ENCODE measurements at regions not wholly inside any gene's neighbourhood (a gene's known extent, or its start where the extent isn't known, plus 50 kb on each side); places are given as distances from the start of the nearest gene placed in this dataset.

DNA sequence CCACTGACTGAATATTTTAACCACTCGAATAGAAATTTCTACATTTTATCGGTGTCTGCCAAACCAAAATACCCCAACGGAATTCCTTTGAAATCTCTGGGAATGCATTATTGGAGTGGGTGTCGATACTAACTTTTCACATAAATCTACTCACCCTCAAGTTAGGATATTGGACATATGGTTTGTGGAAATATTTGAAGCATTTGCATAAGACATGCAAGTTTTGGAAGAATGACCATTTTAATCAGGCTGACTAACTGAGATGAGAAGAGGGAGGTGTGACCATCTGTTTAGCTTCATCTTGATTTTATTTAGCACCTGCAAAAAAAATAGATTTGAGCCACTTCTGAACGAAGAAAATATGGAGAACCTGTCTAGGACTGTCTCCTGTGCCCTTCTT is 61.2 kb downstream of the KLF6 start:
- DNase-seq (ENCODE audit: low spot score): no peak

DNA sequence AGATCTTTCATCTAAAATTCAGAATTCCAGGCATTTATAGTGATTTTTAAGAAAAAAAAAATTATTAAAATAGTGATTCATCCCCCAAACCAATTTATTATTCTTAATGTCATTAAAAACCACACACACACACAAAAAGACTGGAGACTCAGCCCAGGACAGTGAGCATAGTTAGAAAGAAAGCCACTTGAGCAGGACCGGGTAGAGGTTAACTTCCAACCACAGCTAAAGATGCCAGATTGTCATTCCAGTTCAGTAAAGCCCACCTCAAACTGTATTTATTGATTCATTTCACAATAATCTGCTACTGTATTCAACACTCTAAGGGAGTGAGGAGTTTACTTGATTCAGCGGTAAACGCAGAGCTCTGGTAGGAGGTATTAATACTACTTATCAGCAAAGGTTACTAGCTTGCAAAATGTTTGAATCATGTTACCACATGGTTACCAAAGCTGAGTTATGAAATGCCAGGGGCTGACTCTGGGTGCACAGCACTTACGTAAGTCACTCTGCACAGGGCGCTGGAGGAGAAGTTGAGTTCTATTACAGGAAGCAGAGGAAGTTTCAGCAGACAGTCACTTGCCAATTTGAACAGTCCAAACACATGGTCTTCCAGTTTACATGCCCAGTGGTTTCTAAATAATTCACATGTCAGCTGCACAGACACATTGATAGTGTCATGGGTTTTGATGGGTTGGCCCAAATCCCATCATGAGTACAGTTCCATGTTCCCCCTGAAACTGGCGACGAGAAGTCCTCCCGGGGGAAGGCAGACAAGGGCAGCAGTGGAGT is 64.6 kb downstream of the KLF6 start:
- no peak for DNase-seq (ENCODE audit: low spot score)

DNA sequence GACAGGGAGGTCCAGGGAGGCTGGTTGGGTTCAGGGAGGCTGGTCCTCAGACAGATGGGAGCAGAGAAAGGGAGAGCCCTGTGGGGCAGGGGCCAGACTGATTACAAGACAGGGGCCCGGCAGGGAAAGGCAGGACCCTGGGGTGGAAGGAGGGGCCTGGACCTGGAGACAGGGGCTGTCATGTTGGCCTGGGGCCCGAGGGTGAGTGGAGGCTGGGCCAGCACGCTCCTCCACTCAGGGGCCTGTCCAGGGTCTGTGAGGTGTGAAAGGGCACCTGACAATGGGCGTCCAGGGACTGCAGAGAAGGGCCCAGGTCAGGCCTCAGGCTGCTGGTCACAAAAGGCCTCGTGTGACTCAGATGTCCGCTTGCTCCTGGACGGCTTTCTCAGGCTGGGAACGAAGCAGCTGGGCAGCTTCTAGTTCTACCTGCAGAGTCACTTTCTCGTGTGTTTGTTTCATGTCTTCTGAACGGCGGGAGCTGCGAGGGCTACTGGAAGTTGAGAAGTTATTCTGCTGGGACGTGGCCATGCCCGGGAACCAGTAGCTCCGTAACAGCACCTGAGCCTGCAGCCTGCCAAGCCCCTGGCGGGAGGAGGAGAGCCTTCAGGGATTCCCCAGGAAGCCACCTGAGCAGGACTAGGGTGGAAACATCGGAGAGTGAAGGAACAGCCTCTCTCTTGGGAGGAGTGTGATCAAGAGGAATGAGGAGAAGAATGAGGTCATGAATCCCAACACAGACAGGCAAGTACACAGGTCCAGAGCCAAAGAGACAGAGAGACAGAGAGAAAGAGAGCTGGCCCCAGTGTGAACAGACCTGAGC is 65.8 kb downstream of the KLF6 start:
- no peak for DNase-seq (ENCODE audit: low spot score)

DNA sequence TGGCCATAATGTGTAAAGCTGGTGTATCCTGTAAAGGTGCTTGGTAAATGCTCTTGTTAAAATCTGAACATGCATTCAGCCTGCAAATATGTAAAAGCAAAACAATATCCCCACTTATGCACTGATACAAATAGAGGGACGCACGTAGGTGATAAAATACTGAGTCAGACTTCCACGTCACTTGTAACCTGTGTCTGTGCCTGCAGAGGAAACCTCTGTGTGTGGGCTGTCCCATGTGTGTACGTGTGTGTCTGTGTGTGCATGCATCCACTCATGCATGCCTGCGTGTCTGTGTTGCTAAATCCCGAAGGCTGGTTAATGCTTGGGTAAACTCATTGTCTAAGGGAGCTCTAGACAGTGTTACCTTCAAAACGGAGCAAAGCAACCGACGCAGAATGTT is 68.9 kb downstream of the KLF6 start:
- no peak for DNase-seq (ENCODE audit: low spot score)

DNA sequence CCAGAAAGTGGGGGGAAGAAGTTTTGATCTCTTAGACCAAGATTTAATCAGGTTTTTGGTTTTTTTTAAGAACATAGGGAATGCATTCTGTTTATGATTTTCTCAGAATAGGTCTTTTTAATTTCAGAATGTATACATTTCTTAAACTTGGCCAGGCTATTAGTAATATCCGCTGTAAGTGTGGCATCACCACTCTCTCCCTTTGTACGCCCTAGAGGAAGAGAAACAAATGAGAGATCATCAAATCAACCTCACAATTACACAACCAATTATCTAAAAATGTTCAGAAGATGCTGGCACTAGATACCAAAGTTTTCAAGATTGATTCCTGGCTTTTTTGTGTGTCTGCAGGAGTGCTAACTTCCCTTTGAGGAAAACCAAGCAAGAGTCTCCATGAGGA is 70.0 kb downstream of the KLF6 start:
- DNase-seq (ENCODE audit: low spot score): no peak

DNA sequence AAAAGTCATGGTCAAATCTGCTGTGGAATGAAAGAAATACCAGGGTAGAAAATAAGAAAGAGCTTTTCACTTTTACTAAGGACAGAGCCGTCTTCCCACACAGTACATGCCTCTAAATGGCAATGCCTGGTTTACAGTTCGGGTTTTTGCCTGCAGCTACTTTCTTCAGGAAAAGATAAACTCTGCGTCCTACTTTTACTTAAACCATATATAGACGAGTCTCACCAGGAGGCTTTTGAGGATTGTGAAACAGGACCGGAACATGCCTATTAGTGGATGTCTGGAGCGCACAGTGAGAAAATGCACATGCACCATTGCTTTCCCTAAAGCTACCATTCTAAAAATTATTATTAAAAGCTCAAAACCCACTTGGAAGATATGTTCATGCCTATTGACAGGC is 70.5 kb downstream of the KLF6 start:
- no peak for DNase-seq (ENCODE audit: low spot score)

DNA sequence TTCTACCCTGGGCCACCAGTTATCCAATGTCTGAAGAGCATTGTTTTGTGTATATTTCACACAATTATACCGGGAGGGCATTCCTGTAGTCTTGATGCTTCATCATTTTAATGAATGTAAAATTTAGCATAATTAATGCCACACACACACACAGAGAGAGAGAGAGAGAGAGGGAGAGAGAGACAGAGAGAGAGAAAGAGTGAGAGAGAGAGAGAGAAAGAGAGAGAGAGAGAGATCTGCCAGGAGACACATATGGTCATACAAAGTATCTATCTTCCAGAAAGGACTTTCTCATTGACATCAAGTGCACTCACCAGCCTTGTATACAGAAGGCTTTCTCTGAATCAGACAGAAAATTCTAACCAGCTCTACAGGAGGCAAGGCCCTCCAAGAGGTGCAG is 72.3 kb downstream of the KLF6 start:
- DNase-seq (ENCODE audit: low spot score): no peak

DNA sequence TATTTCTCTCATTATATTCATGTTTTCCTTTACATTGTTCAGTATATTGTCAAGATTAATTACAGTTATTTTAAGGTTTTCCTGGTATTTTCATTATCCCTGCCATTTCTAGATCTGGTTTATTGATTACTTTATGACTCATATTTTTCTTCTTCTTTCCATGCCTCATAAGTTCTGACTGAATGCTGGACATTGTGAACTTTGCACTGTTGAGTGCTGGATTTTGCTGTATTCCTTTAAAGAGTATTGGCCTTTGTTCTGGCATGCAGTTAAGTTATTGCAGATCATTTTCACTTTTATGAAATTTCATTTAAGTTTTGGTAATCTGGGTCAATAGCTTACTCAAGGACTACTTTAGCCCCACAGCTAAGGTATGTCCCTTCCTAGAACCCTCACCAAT is 73.1 kb downstream of the KLF6 start:
- no peak for DNase-seq (ENCODE audit: low spot score)

DNA sequence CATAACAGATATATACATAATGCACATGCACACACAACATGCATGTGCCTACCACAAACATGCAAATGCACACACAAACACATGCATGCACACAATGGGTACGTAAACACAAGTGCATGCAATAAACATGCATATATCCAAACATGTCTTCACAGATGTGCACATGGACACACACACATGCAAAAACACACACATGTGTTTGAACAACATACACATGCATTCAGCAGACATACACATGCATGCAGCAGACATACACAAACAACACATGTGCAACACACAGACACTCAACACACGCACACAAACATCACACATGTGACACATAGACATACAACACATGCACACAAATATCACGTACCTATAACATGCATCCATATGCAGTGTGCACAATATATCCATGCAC is 74.2 kb downstream of the KLF6 start:
- DNase-seq (ENCODE audit: low spot score): no peak

DNA sequence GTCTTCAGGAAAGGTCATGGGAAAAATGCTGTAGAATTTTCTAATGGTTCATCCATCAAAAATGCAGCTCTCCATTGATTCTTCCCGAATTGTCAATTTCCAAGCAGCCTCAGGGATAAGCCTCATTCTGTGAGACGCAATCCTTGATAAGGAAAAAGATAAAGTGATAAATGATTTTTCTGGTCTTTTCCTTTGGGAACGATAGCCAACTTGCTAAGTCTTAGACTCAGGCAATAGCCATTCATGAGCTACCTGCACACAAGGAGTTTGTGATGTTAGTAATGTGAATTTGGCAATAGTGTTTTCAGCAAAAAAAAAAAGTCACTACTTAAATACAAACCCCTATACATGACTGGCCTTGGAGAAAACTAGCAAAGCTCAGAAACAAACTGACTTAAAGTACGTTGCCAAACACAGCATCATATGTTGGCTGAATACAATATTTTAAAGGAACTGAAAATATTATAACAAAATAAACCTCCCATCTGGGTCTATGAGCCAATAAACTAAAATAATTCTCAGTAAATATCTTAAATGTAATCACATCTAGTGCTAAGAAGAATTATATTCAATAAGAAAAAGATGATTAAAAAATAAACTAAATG is 75.5 kb downstream of the KLF6 start:
- DNase-seq (ENCODE audit: low spot score): no peak

DNA sequence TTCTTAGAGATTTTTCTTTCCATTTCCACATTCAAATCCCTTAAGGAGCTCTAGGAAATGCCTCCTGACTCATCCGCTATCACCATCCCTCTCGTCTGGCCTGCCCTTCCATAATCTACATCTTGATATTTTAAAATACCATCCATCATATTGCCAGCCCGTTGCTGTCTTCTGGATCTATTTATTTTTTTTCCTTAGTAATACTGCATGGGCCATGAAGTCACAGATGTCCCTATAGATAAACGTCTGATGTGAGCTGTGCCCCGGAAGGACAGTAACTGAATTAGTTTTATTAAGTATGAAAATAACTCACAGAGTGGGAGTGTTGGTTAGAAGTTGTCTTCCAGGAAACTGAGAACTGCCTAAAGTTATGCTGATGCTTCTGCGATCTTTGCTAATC is 76.2 kb downstream of the KLF6 start:
- no peak for DNase-seq (ENCODE audit: low spot score)

DNA sequence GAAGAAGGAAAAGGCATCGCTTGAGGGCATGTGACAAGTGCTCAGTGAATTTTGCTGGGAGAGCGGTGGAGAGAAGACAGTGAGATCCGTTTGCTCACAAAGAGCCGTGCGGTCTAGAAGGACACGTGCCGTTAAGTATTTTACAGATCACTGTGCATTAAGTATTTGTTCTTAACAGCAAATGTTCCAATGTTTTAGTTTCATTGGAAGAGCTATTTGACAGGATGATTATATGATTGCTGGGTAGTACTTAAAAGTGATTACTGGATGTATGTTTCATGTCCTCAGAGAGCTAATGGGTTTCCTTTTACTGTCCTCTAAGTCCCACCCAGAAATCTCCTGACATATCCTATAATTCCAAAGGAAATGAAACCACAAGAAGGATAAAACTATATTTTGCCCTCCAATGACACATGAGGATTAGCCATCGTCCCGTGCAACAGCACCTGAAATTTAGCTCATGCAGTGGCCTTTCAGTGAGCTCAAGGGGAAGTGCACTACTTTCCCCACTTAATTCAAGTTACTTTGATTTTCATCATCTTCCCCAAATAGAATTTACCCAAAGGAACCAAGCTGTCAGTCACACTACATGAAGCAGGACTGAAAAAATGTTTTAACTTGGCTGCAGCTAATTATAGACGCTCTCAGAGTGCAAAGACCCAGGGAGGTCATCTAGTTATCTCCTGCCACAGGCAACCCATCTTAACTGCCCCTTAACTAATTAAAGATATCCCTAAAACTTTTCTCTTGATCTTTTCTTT is 80.3 kb downstream of the KLF6 start:
- DNase-seq (ENCODE audit: low spot score): no peak

DNA sequence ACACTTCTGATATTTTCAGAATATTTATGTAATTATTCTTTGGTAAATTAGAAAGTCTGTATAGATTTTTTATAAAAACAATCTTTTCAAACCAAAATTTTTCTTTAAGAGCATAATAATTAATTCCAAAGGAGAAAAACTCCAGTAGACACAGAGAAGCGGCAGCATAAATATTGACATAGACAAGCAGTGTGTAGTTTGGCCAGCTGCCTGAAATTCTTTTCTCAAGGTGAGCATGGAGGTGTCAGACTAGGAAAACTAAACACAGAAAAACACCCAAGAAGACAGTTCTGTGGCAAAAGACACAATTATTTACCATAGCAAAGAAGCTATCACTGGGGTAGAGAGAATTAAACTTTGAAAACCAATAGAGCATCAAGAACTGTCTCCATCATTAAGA is 82.4 kb downstream of the KLF6 start:
- DNase-seq (ENCODE audit: low spot score): no peak

DNA sequence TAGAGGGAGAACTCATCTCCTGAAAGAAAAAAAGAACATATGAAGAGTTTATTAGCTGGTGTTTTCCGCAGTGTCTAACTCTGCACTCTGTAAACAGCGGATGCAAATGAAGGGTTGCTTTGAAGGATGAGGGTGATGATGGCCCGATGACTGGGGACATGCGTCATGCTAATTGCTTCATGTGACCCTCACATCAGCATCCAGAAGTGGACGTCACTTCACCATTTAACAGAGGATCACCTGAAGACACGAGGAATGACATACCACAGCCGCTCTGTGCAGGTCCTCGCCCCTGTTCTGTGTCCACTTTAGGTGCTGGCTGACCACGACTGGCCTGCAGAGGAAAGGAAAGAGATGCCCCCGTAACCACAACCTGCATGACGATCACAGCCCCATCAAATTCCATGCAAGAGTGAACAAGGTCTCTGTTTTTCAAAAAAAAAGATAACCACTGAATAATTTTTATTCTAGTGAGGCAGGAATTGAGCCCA is 82.9 kb downstream of the KLF6 start:
- no peak for DNase-seq (ENCODE audit: low spot score)

DNA sequence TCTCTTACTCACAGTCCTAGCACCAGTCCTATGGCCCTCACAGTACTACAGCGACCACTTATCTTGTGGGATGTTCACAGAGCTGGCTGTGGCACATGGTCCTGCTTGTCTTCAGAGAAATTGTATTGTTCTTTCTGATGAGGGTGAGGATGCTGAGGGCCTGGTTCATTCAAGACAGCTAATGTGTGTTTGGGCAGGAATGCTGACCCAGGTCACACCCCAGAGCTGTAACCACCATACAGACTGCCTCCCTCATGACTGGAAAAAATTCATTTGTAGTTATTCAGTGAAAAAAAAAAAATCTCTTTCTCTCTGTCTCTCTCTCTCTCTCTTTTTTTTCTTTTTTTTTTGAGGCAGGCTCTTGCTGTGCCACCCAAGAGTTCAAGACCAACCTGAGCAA is 83.5 kb downstream of the KLF6 start:
- DNase-seq (ENCODE audit: low spot score): no peak

DNA sequence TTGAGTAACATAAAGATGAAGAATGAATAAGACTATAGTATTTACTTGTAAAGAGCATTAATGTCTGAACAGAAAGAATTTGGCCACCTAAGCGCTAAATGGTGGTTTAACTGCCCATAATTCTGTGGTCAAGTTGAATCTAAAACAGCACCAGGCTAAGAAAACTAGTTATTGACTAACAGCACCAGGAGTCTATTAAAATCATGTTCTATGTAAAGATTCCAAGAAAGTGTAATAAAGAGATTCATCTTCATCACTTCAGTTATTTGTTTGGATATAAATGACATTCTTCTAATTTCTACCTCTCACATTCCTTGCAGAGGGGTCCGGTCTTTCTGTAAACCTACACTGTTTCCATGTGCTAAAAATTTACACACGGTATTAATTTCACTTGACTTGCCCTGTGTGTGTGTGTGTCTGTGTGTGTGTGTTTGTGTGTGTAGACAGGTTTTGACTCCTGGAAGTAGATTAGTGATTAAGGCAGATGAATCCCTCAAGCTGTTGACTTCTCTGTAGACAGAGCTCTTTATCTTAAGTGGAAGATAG is 84.4 kb downstream of the KLF6 start:
- no peak for DNase-seq (ENCODE audit: low spot score)

DNA sequence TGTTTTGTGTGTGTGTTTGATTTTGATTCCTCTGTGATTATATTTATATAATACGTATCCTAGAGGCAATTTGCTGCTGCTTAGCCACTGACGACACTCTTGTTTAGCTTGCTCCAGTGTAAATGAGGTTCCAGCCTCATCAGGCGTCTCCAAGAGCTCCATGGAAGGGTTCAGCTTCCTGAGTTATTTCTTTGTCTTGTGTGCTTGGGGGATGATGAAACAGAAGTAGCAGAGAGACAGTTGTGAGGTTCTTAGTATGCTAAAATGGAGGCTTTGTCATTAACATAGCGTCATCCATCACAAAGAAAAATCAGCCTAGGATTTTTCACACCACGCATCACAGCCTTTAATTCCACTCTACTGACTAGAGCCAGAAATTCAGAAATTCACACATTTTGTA is 85.1 kb downstream of the KLF6 start:
- no peak for DNase-seq (ENCODE audit: low spot score)

DNA sequence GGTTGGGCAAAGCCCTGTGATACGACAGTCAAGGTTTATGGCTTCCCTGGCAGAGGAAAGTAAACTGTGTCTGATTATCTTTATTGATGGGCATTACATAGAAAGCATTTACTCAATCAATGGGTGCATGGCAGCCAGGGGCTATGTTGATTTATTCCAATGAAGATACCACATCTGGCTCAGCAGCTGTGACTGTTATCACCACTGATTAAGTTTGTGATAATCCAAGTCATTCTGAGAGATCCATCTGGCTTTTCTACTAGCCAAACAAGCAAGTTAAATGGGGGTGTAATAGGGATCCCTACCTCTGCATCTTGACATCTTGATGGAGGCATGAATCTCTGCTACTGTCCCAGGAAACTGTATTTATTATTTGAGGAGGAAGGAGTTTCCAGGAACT is 86.7 kb downstream of the KLF6 start:
- DNase-seq (ENCODE audit: low spot score): no peak

DNA sequence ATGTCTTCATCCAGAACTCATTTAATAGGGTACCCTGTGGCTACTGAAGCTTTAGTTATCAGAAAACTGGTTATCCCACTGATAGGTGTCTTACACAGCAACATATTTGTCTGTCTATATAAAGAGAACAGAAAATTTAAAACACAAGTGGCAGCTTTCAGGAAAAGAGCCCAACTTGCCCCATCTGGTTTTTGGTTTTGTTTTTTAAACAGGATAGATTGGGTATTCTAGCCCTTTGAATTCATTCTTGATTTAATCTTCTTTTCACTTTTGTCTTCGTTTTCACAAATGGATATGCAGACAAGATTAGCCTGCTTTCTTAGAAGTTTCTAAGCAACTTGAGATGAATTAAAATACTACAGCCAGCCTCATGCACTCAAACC is 91.3 kb downstream of the KLF6 start:
- no peak for DNase-seq (ENCODE audit: low spot score)

DNA sequence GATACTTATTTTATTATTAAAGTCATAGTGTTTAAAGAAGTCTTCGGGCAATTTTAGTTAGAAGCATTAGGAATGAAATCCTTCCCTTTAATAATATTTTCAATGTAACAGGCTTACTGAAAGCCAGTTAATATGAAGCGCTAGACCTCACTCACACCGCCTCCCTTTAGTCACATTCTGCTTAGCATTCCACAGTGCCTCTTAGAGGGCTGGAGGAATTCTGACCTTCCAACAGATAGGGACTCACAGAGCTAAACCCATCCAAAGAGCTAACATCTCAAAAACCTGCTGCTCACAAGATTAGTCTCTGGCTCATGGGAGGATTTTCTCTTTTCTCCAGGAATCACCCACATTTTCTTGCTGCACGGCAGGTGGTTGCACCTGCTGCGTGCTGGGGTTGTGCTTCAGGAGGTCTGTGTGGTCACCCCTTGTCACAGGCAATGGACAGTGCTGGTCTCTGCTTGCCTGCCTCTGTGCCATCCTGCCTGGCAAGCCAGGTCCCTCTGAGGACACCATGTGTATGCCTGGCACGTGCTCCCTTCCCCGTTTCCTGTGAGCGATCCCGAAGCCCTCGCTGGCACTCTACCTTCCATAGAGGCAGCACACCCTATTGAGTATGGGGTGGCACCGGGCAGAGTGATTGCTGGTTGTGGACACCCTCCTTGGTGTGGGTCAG is 91.8 kb downstream of the KLF6 start:
- DNase-seq (ENCODE audit: low spot score): no peak

DNA sequence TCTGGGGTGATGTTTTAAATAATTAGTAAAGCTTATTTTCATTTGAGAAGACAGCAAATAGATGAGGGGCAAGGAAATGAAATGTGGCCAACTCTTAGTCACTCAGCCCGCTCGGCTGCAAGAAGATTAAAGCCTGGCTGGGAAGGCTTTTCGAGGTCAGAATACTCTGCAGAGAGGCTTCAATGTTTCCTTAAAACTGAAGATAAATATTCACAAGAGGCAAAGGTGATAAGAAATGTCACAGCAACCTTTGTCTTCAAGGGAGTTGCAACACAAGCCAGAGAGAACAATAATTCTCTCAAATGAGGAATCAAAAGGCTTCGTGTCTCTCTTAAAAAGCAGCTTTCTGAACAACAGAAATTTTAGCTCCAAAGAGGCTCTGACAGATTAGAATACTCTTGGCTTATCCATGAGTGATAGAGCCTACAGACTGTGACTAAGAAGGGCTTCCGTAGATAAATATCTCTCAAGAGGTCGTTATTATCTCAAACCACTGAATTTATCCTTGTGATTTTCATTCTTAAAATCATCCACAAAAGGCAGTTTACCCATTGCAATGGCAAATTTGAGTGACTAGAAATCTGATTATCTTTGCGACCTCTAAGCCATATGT is 92.5 kb downstream of the KLF6 start:
- no peak for DNase-seq (ENCODE audit: low spot score)

Data from HT-29 (cell line).